Thoracic aorta (tissue), 2 donors: ENCODE measurements at regions not wholly inside any gene's neighbourhood (a gene's known extent, or its start where the extent isn't known, plus 50 kb on each side); places are given as distances from the start of the nearest gene placed in this dataset.

Source experiments
- ATAC-seq: fragments of 150-250 bp; one replicate; pipeline ENCODE4 v1.8.0; 2017; ENCODE audit warnings: low read depth; ENCODE audit not compliant: insufficient number of reproducible peaks, low FRiP score
- DNase-seq: peaks from one replicate; pipeline ENCODE4 v3.0.0-alpha.2; 2020; ENCODE audit warnings: low spot score
- H3K27ac ChIP-seq, 2 donors: fragments of 200-600 bp; sonication (generic); 1 replicate in 1 of 2; 2 replicates in 1 of 2; pipeline ENCODE4 v1.5.1; 2016; ENCODE audit warnings: mild to moderate bottlenecking in 2 of 2, moderate library complexity in 2 of 2
- H3K27me3 ChIP-seq: fragments of 200-600 bp; sonication (generic); replicated peaks from 2 replicates; pipeline ENCODE4 v1.6.0; 2016; ENCODE audit warnings: mild to moderate bottlenecking; ENCODE audit not compliant: insufficient read depth
- H3K36me3 ChIP-seq: fragments of 200-600 bp; sonication (generic); one replicate; pipeline ENCODE4 v1.5.1; 2016
- H3K4me1 ChIP-seq, 2 donors: fragments of 200-600 bp; sonication (generic); 1 replicate in 1 of 2; 2 replicates in 1 of 2; pipeline versions ENCODE4 v1.5.1 to v1.6.0; 2016; ENCODE audit warnings: low read depth in 2 of 2, mild to moderate bottlenecking in 1 of 2; ENCODE audit not compliant: control insufficient read depth in 1 of 2
- H3K4me3 ChIP-seq: fragments of 200-600 bp; sonication (generic); 2 replicates; pipeline ENCODE4 v1.5.1; 2016; ENCODE audit warnings: mild to moderate bottlenecking
- H3K9me3 ChIP-seq: fragments of 200-600 bp; sonication (generic); 2 replicates; pipeline ENCODE4 v1.5.1; 2016
- TF ChIP-seq, protein P1 (sequence below): fragments of 200-600 bp; sonication (generic); IDR thresholded peaks from one replicate; pipeline ENCODE4 v1.5.1; 2019; ENCODE audit warnings: antibody characterized with exemption

DNA sequence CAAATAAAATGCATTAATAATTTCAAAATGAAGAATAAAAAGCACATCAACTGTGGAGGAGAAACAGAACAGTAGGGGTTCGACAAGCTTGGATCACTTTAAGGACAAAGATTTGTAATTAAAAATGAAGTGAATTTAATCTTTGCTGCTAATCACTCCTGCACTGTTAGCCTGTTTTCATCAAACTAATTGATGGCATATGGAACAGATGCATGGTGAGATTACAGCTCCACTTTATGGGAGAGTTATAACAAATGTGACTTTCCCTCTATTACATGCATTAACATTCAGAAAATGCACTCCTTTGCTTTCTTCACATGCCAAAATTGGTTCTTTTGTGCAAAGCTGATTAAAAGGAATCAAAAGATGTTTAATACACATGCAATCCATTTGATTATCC is 207.2 kb upstream of the C21orf91 start:
- H3K27ac ChIP-seq = no peak overlapping the region
- no peaks in the 10 kb centered on the region for H3K27me3 ChIP-seq
- no peak for ATAC-seq
- DNase-seq = no peak
- no peaks in the 10 kb centered on the region for H3K4me1 ChIP-seq
- no peak overlapping the region for H3K4me3 ChIP-seq
- no peaks in the 10 kb centered on the region for H3K9me3 ChIP-seq
- TF ChIP-seq, protein P1, sequence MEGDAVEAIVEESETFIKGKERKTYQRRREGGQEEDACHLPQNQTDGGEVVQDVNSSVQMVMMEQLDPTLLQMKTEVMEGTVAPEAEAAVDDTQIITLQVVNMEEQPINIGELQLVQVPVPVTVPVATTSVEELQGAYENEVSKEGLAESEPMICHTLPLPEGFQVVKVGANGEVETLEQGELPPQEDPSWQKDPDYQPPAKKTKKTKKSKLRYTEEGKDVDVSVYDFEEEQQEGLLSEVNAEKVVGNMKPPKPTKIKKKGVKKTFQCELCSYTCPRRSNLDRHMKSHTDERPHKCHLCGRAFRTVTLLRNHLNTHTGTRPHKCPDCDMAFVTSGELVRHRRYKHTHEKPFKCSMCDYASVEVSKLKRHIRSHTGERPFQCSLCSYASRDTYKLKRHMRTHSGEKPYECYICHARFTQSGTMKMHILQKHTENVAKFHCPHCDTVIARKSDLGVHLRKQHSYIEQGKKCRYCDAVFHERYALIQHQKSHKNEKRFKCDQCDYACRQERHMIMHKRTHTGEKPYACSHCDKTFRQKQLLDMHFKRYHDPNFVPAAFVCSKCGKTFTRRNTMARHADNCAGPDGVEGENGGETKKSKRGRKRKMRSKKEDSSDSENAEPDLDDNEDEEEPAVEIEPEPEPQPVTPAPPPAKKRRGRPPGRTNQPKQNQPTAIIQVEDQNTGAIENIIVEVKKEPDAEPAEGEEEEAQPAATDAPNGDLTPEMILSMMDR = no peak
- H3K36me3 ChIP-seq = no peaks in the 10 kb centered on the region

DNA sequence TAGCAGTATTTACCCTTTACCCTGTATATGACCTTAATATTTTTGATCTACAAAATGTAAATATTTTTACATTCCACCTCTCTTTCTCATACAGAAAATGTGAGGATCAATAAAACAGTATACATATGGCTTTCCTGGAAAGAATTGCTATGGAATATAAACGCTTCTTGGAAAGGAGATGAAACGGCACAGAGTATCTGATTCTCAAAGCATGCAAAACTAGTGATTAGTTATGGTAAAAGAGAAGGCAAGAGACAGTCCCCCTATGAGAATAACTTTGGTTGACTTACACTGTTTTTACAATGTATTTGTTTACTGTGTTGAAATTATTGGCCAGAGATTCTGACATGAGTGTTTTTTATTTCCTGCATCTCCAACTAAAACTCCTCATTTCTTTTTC is 204.6 kb upstream of the C21orf91 start:
- no peaks in the 10 kb centered on the region for H3K27me3 ChIP-seq
- no peaks in the 10 kb centered on the region for H3K4me1 ChIP-seq
- no peaks in the 10 kb centered on the region for H3K9me3 ChIP-seq
- TF ChIP-seq, protein P1 = no peak
- H3K27ac ChIP-seq = no peak overlapping the region
- H3K4me3 ChIP-seq = no peak overlapping the region
- ATAC-seq = no peak
- no peak for DNase-seq
- no peaks in the 10 kb centered on the region for H3K36me3 ChIP-seq

DNA sequence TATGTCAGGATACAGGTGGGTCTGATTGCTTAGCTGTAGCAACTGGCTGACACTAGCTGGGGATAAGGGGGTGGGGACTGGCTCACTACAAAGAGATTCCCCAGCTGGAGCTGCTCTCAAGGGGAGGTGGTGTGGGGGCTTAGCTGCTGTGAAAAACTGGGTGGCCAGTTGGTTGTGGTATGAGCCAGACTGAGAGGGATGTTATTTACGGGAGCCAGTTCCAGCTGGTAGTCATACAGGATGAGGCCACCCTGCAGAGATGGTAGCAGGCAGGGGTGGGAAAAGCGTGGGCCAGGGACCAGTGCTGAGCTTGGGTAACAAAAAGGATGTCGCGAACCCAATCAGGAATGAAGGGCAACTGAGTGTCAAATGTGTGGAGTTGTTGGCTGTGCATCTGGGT is 204.0 kb upstream of the C21orf91 start:
- Histone ChIP-seq H3K27me3 (no peaks in the 10 kb centered on the region), H3K27ac (no peak overlapping the region), H3K9me3 (no peaks in the 10 kb centered on the region), H3K4me3 (no peak overlapping the region), H3K4me1 (no peaks in the 10 kb centered on the region), H3K36me3 (no peaks in the 10 kb centered on the region)
- DNase-seq = no peak
- TF ChIP-seq, protein P1 = no peak
- ATAC-seq = no peak

DNA sequence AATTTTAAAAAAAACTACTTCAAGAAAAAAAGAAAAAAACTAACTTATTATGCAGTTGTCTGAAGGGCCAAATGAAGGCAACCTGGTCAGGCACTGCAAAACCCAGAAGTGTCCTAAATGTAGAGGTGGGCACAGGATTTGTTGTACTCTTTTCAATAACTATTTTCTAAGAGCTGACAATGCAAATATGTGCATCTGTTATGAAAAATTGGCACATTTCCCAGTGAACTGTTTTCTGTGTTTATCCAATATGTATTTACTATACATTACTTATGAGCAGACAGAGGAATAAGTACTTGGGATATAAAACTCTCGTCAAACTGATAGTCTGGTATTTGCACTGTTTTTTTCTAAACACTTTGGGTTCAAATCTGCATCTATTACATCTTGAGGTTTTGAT is 188.0 kb upstream of the C21orf91 start:
- TF ChIP-seq, protein P1 = no peak

DNA sequence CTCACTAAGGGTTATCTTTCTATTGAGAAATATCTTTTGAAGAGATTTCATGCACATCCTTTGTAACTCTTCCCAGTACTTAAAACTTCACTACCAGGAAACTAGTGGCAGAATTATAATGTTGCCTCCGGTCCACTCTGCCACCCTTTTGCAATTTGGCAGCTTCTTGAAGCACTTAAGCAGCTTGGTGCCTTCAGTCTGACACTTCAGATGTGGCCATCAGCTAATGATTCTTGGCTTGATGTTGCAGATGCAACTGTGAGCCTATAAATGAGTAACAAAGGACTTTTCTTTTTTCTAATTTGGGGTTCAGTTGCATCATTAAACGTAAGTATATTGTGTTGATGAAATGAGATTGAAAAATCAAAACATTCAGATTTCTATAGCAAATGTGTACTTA is 187.5 kb upstream of the C21orf91 start:
- TF ChIP-seq, protein P1 = no peak
- no peak for ATAC-seq
- H3K4me3 ChIP-seq = no peak overlapping the region

More for the DNA sequence above, 188.0 kb upstream of the C21orf91 start:
- ATAC-seq = no peak
- no peak overlapping the region for H3K4me3 ChIP-seq
- no peaks in the 10 kb centered on the region for H3K4me1 ChIP-seq
- no peaks in the 10 kb centered on the region for H3K36me3 ChIP-seq
- no peak for DNase-seq
- no peaks in the 10 kb centered on the region for H3K9me3 ChIP-seq
- no peak overlapping the region for H3K27ac ChIP-seq
- H3K27me3 ChIP-seq = no peaks in the 10 kb centered on the region

More for the DNA sequence above, 187.5 kb upstream of the C21orf91 start:
- Histone ChIP-seq H3K9me3 (no peaks in the 10 kb centered on the region), H3K27ac (no peak overlapping the region), H3K36me3 (no peaks in the 10 kb centered on the region), H3K4me1 (no peaks in the 10 kb centered on the region), H3K27me3 (no peaks in the 10 kb centered on the region)
- no peak for DNase-seq
